Stimulated activated CD4-positive, alpha-beta T cell treated with anti-CD3 and anti-CD28 coated beads, Interleukin-15, amount 100 ng/mL, for 24 hours (primary cell): ENCODE measurements at regions not wholly inside any gene's neighbourhood (a gene's known extent, or its start where the extent isn't known, plus 50 kb on each side); places are given as distances from the start of the nearest gene placed in this dataset.

Source experiments
- DNase-seq: peaks from one replicate; pipeline ENCODE4 v3.0.0-alpha.2; 2020

DNA sequence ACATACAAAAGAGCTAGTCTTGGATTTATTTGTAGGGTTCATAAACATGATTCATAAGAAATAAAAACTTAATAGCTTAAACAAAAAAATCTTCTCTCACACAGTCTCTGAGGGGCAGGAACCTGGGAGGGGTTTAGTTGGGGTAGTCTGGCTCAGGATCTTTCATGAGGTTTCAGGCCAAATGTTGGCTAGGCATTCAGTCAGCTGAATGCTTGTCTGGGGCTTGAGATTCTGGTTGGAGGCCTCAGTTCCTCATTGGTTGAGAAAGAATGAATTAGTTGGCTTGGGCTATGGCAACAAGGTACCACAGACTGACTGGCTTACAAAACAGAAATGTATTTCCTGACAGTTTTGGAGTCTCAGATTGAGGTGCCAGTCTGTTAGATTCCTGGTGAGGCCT is 74.3 kb downstream of the ANKRD7 start:
- no peak for DNase-seq

- no peak for DNase-seq
Measured at GRCh38 chr7:118300177-118300576, 75.7 kb downstream of the ANKRD7 start.

- no peak for DNase-seq
Measured at GRCh38 chr7:118304100-118304499, 79.6 kb downstream of the ANKRD7 start.

GRCh38 chr7:118305671-118306070 is 81.2 kb downstream of the ANKRD7 start:
- DNase-seq = no peak

DNA sequence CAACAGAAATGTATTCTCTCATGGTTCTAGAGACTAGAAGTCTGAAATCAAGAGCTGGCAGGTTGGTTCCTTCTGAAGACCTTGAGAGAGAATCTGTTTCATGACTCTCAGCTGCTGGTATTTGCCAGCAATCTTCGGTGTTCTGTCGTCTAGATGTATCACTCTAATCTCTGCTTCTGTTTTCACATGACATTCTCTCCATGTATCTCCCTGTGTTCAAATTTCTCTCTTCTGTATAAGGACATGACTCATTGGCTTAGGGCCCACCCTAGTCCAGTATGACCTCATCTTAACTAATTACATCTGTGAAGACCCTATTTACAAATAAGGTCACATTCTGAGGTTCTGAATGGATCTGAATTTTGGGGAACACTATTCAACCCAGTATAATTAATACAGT is 82.3 kb downstream of the ANKRD7 start:
- DNase-seq = no peak

GRCh38 chr7:118311121-118311836 is 86.8 kb downstream of the ANKRD7 start:
- no peak for DNase-seq

DNA sequence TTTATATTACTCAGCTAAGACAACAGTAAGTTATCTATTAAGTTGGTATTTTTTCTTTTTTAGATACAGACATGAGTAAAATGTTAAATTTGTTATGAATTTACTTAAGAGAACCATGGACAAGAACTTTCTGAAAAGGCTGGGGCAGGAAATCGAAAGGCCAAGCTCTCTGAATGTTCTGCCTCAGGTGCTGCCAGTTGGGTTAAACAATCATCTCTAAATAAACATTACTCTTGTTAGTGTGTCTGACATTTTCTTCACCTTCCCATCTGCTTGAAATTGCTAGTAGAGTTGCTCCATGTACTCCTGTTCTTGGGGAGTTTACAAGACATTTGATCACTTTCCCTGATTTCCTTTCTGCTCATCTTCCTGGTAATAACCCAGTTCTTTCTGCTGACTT is 87.5 kb downstream of the ANKRD7 start:
- no peak for DNase-seq

- no peak for DNase-seq
Measured at GRCh38 chr7:118312966-118313365, 88.5 kb downstream of the ANKRD7 start.

- DNase-seq = no peak
Measured at GRCh38 chr7:118324790-118325449, 100.4 kb downstream of the ANKRD7 start.

DNA sequence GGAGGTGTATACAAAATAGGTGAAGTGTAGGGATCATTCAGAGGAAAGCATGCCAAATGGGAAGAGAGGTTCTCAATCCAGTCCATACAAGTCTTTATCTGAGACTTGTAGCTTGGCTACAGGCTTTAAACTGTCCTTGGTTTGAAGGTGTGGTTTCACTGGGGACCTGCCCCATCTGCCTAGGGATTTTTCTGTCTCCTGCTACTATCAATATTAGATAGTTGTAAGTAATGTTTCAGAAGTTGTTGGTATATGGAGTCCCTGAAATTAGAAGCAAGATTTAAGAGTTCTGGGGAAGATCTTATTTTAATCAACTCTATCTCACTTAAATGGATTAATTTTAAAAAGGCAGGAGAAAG is 100.9 kb downstream of the ANKRD7 start:
- DNase-seq = no peak

DNA sequence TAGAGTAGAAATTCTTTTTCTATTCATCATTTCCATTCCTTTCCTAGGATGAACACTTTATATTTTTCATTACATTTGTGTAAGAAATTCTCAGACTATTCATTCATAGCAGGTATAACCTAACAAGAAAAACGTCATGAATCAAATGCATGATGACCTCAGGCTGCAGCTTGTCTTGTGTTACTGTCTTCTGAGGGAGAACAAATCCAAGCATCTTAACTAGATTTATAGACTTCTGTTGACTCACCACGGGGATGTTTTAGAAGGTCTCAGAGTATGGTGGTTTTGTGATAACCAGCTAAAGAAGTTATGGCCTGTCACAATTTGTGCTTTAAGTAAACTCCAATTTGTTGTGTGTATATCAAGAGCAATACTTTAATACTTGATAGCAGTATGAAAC is 102.7 kb downstream of the ANKRD7 start:
- DNase-seq = no peak

- DNase-seq = no peak
Measured at GRCh38 chr7:118328505-118329211, 104.2 kb downstream of the ANKRD7 start.

DNA sequence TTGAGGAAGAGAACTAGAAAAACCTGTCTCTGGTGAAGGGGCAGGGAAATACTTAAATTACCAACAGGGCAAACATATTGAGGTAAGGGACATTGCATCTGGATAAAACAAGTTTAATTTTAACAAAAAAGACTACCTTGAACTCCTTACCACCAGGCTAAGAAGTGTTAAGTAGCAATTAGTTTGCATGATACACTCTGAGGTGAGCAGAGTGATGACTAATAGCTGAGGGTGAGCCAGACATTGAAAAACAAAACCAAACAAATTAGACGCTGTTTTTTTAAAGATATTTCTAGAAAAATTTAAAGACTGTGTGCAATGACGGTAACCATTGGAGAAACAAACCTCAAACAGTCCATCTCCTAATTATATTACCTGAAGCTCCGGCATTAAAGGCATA is 105.9 kb downstream of the ANKRD7 start:
- no peak for DNase-seq

GRCh38 chr7:118346748-118347147 is 122.2 kb downstream of the ANKRD7 start:
- DNase-seq = no peak

DNA sequence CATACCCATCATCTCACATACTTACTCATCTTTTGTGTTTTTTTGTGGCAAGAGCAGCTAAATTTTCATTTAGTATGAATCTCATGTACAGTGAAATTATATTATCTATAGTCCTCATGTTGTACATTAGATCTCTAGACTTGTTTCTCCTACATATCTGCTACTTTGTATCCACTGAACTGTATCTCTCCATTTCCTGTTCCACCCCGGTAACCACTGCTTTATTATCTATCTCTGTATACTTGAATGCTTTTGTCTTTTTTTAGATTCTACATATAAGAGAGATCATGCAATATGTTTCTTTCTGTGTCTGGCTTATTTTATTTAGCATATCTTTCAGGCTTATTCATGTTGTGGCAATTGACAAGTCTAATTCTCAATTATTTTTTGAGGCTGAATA is 125.1 kb downstream of the ANKRD7 start:
- DNase-seq = no peak

- DNase-seq = no peak
Measured at GRCh38 chr7:118350260-118350659, 125.8 kb downstream of the ANKRD7 start.

DNA sequence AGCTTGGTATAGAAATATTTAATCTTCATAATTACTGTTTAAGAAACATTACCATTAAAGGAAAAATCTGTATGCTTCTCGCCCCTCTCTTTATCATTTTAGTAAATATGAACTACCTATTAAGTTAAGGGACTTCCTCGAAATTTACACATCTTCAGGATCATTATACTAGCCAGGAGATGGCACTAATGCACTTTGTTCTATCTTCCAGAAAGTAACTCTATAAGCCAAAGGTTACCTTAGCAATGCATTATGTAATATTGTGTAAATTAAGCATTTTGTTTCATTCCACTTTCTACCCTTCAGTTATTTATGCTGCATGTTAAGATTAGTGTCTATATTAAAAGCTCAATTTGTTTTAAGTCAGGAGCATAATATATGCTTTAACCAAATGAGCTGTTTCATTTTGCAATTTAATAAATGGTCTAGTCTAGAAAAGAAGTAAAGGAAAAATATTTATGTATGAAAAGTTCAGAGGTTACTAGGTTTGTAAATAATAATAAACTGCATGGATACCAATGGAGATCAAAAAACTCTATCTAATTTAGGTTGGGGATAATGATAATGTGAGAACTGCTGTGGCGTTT is 128.5 kb downstream of the ANKRD7 start:
- DNase-seq = no peak

DNA sequence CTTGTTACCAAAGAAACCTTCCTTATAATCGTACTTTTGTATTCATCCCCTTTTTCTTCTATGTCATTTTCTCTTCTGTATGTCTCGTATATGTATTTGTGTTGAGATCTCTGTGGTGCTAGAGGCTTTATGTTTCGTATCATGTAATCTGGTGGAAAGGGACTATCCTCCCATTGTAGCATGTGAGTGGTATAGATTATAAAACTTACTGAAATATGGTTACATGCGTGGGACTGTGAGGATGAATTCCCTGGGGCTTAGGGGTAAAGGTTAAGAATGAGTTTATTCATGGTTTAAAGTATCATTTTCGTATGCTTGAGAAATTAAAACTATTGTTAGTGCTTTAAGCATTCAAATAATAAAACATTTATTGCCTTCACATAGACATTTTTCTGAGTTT is 141.9 kb downstream of the ANKRD7 start:
- no peak for DNase-seq

DNA sequence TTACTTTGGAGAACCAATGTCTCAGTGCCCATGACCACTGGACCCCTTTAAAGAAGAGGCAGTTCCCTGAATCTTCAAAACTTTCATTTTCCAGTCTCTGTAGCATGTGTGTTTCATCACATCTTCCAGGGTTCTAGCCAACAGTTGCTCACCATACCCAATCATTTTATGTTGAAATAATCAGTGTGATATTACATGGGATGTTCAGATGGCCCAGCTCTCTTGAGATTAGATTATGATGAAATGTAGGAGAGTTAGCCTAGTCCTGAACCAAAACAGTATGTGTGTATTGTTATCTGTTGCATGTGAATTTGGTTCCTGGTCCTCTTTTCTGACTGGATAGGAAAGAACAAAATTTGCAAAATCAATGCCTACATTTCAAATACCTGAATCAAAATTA is 144.5 kb downstream of the ANKRD7 start:
- no peak for DNase-seq

GRCh38 chr7:118369987-118370386 is 145.5 kb downstream of the ANKRD7 start:
- DNase-seq = no peak

- no peak for DNase-seq
Measured at GRCh38 chr7:118372530-118372929, 148.0 kb downstream of the ANKRD7 start.

GRCh38 chr7:118389629-118390028 is 165.1 kb downstream of the ANKRD7 start:
- no peak for DNase-seq

DNA sequence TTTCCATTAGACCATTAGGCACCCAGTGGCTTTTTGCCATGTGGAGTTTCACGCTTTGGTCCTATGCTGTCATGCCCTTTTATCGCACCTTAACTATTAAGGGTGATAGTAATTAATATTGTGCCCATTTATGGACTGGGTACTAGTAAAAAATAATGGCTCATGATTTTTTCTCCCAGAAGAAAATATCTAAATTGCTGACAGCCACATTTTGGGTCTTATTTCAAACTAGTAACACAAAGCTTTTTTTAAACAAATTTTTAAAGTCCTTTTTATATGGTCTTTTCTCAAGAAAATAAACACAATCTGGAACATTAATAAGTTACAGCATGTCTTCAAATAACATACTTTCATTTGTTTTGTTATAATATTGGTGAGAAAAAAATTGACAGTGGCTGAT is 179.7 kb downstream of the ANKRD7 start:
- no peak for DNase-seq

DNA sequence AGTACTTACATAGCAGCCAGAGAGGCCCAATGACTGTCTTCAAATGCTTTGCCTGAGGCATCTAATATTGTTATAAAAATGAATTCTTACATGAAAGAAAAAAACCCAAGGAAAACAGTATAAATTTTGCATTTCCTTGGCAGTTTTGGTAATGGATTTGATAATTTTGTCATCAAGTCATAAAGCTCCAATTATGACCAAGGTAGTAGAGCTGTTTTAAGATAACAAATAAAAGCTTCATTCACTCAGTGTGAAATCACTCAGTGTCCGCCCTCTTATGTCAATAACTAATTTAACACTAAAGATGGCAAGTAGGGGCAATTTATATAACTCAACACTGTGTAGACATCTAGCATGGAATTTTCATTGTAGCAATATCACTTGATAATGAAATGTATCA is 193.9 kb downstream of the ANKRD7 start:
- DNase-seq = no peak
